H1 (cell line): ENCODE measurements at regions not wholly inside any gene's neighbourhood (a gene's known extent, or its start where the extent isn't known, plus 50 kb on each side); places are given as distances from the start of the nearest gene placed in this dataset.

Experiments used
- CTCF ChIA-PET: fragments of 300-600 bp; sonication (Branson Sonifier 250); formaldehyde crosslinking; loops from one replicate; lab custom pipeline; 2021; ENCODE audit not compliant: partially characterized antibody; lab: Charles Lee
- POLR2A ChIA-PET: fragments of 300-600 bp; sonication (Branson Sonifier 250); formaldehyde crosslinking; loops from one replicate; lab custom pipeline; 2021; ENCODE audit warnings: inconsistent platforms; ENCODE audit not compliant: partially characterized antibody; lab: Charles Lee
- DNase-seq, 2 experiments: peaks; one replicate each; pipeline versions ENCODE4 v3.0.0 to v3.0.0-alpha.2; 2010 to 2022; ENCODE audit warnings: low spot score in 2 of 2, low read depth in 1 of 2, mixed read lengths in 1 of 2
- FAIRE-seq: peaks from 2 replicates; lab custom pipeline; 2011; peaks lifted over from hg19 to GRCh38; lab: Jason Lieb, UNC
- H2AFZ ChIP-seq: 2 replicates; pipeline ENCODE4 v1.8.1; 2012; ENCODE audit warnings: low read length, inconsistent platforms
- H2AK5ac ChIP-seq: 2 replicates; pipeline ENCODE4 v1.6.1; 2013; ENCODE audit warnings: low read depth, low read length
- H2BK120ac ChIP-seq: replicated peaks from 2 replicates; pipeline ENCODE3; 2013; ENCODE audit warnings: low read depth, low read length, inconsistent platforms
- H2BK12ac ChIP-seq: 2 replicates; pipeline ENCODE4 v1.6.1; 2013; ENCODE audit warnings: low read depth, low read length
- H2BK15ac ChIP-seq: 2 replicates; pipeline ENCODE4 v1.6.1; 2013; ENCODE audit warnings: low read length
- H2BK20ac ChIP-seq: 2 replicates; pipeline ENCODE4 v1.6.1; 2013; ENCODE audit warnings: low read length
- H2BK5ac ChIP-seq: 2 replicates; pipeline ENCODE4 v1.6.1; 2013; ENCODE audit warnings: low read depth, low read length
- H3K14ac ChIP-seq: 2 replicates; pipeline ENCODE4 v1.6.1; 2013; ENCODE audit warnings: inconsistent platforms; ENCODE audit not compliant: insufficient read length
- H3K18ac ChIP-seq: 2 replicates; pipeline ENCODE4 v1.6.1; 2013; ENCODE audit warnings: low read length; ENCODE audit errors: extremely low read depth
- H3K23ac ChIP-seq: 2 replicates; pipeline ENCODE4 v1.6.1; 2013; ENCODE audit warnings: inconsistent platforms; ENCODE audit not compliant: insufficient read length
- H3K23me2 ChIP-seq: 2 replicates; pipeline ENCODE4 v1.6.1; 2013; ENCODE audit warnings: low read depth, low read length
- H3K27ac ChIP-seq: 2 replicates; pipeline ENCODE4 v1.6.1; 2011; ENCODE audit warnings: low read depth, low read length, inconsistent platforms
- H3K27me3 ChIP-seq, 4 experiments: replicated peaks in 1 of 4; 1 replicate in 1 of 4; 2 replicates in 3 of 4; pipeline versions ENCODE4 v1.6.1 to v1.8.1; 2011 to 2013; ENCODE audit warnings: low read length in 3 of 4, mild to moderate bottlenecking in 3 of 4, inconsistent platforms in 2 of 4, mixed read lengths in 2 of 4, moderate library complexity in 1 of 4; ENCODE audit not compliant: control insufficient read depth in 3 of 4, insufficient read depth in 3 of 4; ENCODE audit errors: extremely low read depth in 1 of 4
- H3K36me3 ChIP-seq, 4 experiments: 2 replicates each; pipeline versions ENCODE4 v1.6.1 to v1.8.1; 2011 to 2013; ENCODE audit warnings: mild to moderate bottlenecking in 4 of 4, low read length in 3 of 4, moderate library complexity in 2 of 4, control low read depth in 1 of 4, inconsistent platforms in 1 of 4; ENCODE audit not compliant: insufficient read depth in 4 of 4, control insufficient read depth in 2 of 4
- H3K4ac ChIP-seq: replicated peaks from 2 replicates; pipeline ENCODE3; 2013; ENCODE audit warnings: low read length, low read depth, mixed read lengths, inconsistent platforms; ENCODE audit not compliant: insufficient read length
- H3K4me1 ChIP-seq, 4 experiments: replicated peaks in 1 of 4; 1 replicate in 1 of 4; 2 replicates in 3 of 4; pipeline versions ENCODE4 v1.6.1 to v1.8.1; 2011 to 2013; ENCODE audit warnings: low read length in 3 of 4, inconsistent platforms in 2 of 4, mixed read lengths in 1 of 4; ENCODE audit not compliant: insufficient read depth in 4 of 4, control insufficient read depth in 3 of 4
- H3K4me2 ChIP-seq, 2 experiments: 2 replicates each; pipeline versions ENCODE4 v1.6.1 to v1.8.1; 2011 to 2013; ENCODE audit warnings: low read depth in 2 of 2, low read length in 2 of 2, control low read depth in 1 of 2, inconsistent platforms in 1 of 2, mild to moderate bottlenecking in 1 of 2; ENCODE audit not compliant: insufficient read depth in 1 of 2
- H3K4me3 ChIP-seq, 4 experiments: fragments of 200-600, 300-600 bp in 1 of 4; sonication (generic), shearing (Covaris generic), sonication (Bioruptor Twin) in 1 of 4; 2 replicates each; pipeline versions ENCODE4 v1.5.1 to v1.8.1; 2011 to 2016; ENCODE audit warnings: low read length in 4 of 4, low read depth in 3 of 4, control low read depth in 2 of 4, inconsistent platforms in 2 of 4, mild to moderate bottlenecking in 2 of 4, mixed read lengths in 1 of 4, moderate library complexity in 1 of 4; ENCODE audit not compliant: insufficient read depth in 2 of 4; ENCODE audit errors: extremely low read depth in 1 of 4
- H3K56ac ChIP-seq: replicated peaks from 2 replicates; pipeline ENCODE3; 2013; ENCODE audit warnings: low read depth, mild to moderate bottlenecking, mixed read lengths, low read length, inconsistent platforms; ENCODE audit not compliant: insufficient read length
- H3K79me1 ChIP-seq: 2 replicates; pipeline ENCODE4 v1.6.1; 2013; ENCODE audit warnings: low read depth, low read length, control low read depth
- H3K79me2 ChIP-seq, 2 experiments: 2 replicates each; pipeline versions ENCODE4 v1.6.1 to v1.8.1; 2012 to 2013; ENCODE audit warnings: low read length in 2 of 2, mild to moderate bottlenecking in 2 of 2, inconsistent platforms in 1 of 2; ENCODE audit not compliant: insufficient read depth in 2 of 2, control insufficient read depth in 1 of 2
- H3K9ac ChIP-seq, 4 experiments: replicated peaks in 1 of 4; 1 replicate in 1 of 4; 2 replicates in 3 of 4; pipeline versions ENCODE4 v1.6.1 to v1.8.1; 2011 to 2013; ENCODE audit warnings: low read depth in 3 of 4, low read length in 3 of 4, control low read depth in 2 of 4, mild to moderate bottlenecking in 2 of 4, moderate library complexity in 2 of 4, inconsistent platforms in 1 of 4; ENCODE audit errors: extremely low read depth in 1 of 4
- H3K9me3 ChIP-seq, 2 experiments: 2 replicates each; pipeline versions ENCODE4 v1.6.1 to v1.8.1; 2012 to 2013; ENCODE audit warnings: mild to moderate bottlenecking in 2 of 2, moderate library complexity in 2 of 2, control low read depth in 1 of 2, inconsistent platforms in 1 of 2, low read depth in 1 of 2, low read length in 1 of 2, mixed read lengths in 1 of 2; ENCODE audit not compliant: insufficient read depth in 2 of 2
- H4K20me1 ChIP-seq, 2 experiments: replicated peaks in 1 of 2; 2 replicates each; pipeline versions ENCODE3 to v1.8.1; 2011 to 2013; ENCODE audit warnings: inconsistent platforms in 2 of 2, low read length in 2 of 2, mild to moderate bottlenecking in 1 of 2; ENCODE audit not compliant: insufficient read depth in 2 of 2, control insufficient read depth in 1 of 2
- H4K5ac ChIP-seq: 2 replicates; pipeline ENCODE4 v1.6.1; 2013; ENCODE audit warnings: low read length, low read depth, mixed read lengths, inconsistent platforms; ENCODE audit not compliant: insufficient read length
- H4K8ac ChIP-seq: 2 replicates; pipeline ENCODE4 v1.8.0; 2013; ENCODE audit warnings: mild to moderate bottlenecking, moderate library complexity, low read length, inconsistent platforms; ENCODE audit not compliant: insufficient read depth; ENCODE audit errors: extremely low read depth
- H4K91ac ChIP-seq: replicated peaks from 2 replicates; pipeline ENCODE3; 2013; ENCODE audit warnings: low read length, mixed read lengths, inconsistent platforms; ENCODE audit not compliant: insufficient read length
- ATF3 ChIP-seq: IDR thresholded peaks from 2 replicates; pipeline ENCODE4 v1.6.1; 2011; ENCODE audit warnings: low read depth, mild to moderate bottlenecking, low read length; ENCODE audit not compliant: insufficient read depth
- CHD2 ChIP-seq: IDR thresholded peaks from 2 replicates; pipeline ENCODE4 v1.6.1; 2012; ENCODE audit warnings: low read length, improper control_type of control experiment
- GABPA ChIP-seq: IDR thresholded peaks from 2 replicates; pipeline ENCODE4 v1.6.1; 2011; ENCODE audit warnings: mild to moderate bottlenecking, low read length, moderate library complexity, borderline replicate concordance; ENCODE audit not compliant: insufficient read depth
- HDAC6 ChIP-seq: IDR thresholded peaks from one replicate; pipeline ENCODE4 v1.7.1; 2012; ENCODE audit warnings: low read depth, mild to moderate bottlenecking, inconsistent platforms, low read length, moderate library complexity
- JUND ChIP-seq: IDR thresholded peaks from 2 replicates; pipeline ENCODE4 v1.6.1; 2011; ENCODE audit warnings: mild to moderate bottlenecking, improper control_type of control experiment, low read length
- NANOG ChIP-seq: IDR thresholded peaks from 2 replicates; pipeline ENCODE4 v1.6.1; 2011; ENCODE audit warnings: low read length, low read depth, mild to moderate bottlenecking, inconsistent platforms; ENCODE audit not compliant: insufficient read depth, poor library complexity, severe bottlenecking
- RNF2 ChIP-seq: fragments of 200-900, 300-1000 bp; sonication (generic); IDR thresholded peaks from 2 replicates; pipeline ENCODE4 v1.7.1; 2016; ENCODE audit warnings: borderline replicate concordance, low read depth, mild to moderate bottlenecking, antibody characterized with exemption, low read length; ENCODE audit not compliant: poor library complexity, severe bottlenecking; ENCODE audit errors: missing control alignments
- TAF7 ChIP-seq: optimal IDR thresholded peaks from 2 replicates; pipeline ENCODE3; 2011; ENCODE audit warnings: low read depth, mild to moderate bottlenecking, inconsistent platforms, low read length, moderate library complexity, borderline replicate concordance
- TCF12 ChIP-seq: IDR thresholded peaks from 2 replicates; pipeline ENCODE4 v1.6.1; 2011; ENCODE audit warnings: low read depth, mild to moderate bottlenecking, low read length
- WGBS, 2 experiments: shearing (Covaris generic) in 1 of 2; methylation state at CpG; one replicate each; pipeline versions ENCODE4 v1.1.6 to v1.1.7; 2013 to 2015; ENCODE audit warnings: low lambda C conversion rate in 2 of 2, mixed read lengths in 2 of 2, inconsistent platforms in 1 of 2, low coverage in 1 of 2, missing lambda C conversion rate in 1 of 2; ENCODE audit not compliant: insufficient replicate concordance in 2 of 2, insufficient coverage in 1 of 2, insufficient read length in 1 of 2; ENCODE audit errors: extremely low coverage in 1 of 2, missing lambda C conversion rate in 1 of 2; 5-methylcytosine and 5-hydroxymethylcytosine counted together

GRCh38 chr15:98067339-98067738, 106.8 kb downstream of the ARRDC4 start:
- H3K4me2 ChIP-seq, result no peak overlapping the region
- H2AFZ ChIP-seq, result no peak overlapping the region
- no peak for DNase-seq
- FAIRE-seq, result no peak
- no peaks in the 10 kb centered on the region for H3K23me2 ChIP-seq
- no peak overlapping the region for H3K23ac ChIP-seq
- no peak overlapping the region for H2BK12ac ChIP-seq
- no peak overlapping the region for H2BK20ac ChIP-seq
- 96% methylated on average over 3 of the region's 3 CpGs; no CpG with 5 or more reads in 1 of the 2 experiments for WGBS, 2 experiments
- H3K36me3 ChIP-seq, result no peaks in the 10 kb centered on the region
- H2BK120ac ChIP-seq, result no peak overlapping the region
- no peaks in the 10 kb centered on the region for H4K20me1 ChIP-seq
- H3K4me3 ChIP-seq, result no peak overlapping the region
- H4K8ac ChIP-seq, result no peak overlapping the region
- H2BK15ac ChIP-seq, result no peak overlapping the region
- no peak overlapping the region for H3K4ac ChIP-seq
- H3K9ac ChIP-seq, result no peak overlapping the region
- CTCF ChIA-PET, result no interaction called here
- no peak overlapping the region for H2BK5ac ChIP-seq
- no peak overlapping the region for H4K5ac ChIP-seq
- peaks cover 3 to 6% of the 10 kb centered on the region in 2 experiments; a peak in 1 of 4 replicates for H3K9me3 ChIP-seq
- H3K4me1 ChIP-seq, result peaks cover 0 to 2% (median 0%) of the 10 kb centered on the region in 4 experiments; a peak in 1 of 7 replicates
- no peak overlapping the region for H3K56ac ChIP-seq
- no peak overlapping the region for H4K91ac ChIP-seq
- no peak overlapping the region for H3K27ac ChIP-seq
- no peak overlapping the region for H3K14ac ChIP-seq
- H3K27me3 ChIP-seq, result no peaks in the 10 kb centered on the region
- H2AK5ac ChIP-seq, result no peak overlapping the region
- H3K79me1 ChIP-seq, result no peaks in the 10 kb centered on the region
- POLR2A ChIA-PET, result no interaction called here
- H3K18ac ChIP-seq, result no peak overlapping the region
- H3K79me2 ChIP-seq, result no peaks in the 10 kb centered on the region
- no peak for TF ChIP-seq HDAC6
- TF ChIP-seq ATF3, result no peak
- no peak for TF ChIP-seq JUND
- TF ChIP-seq TAF7, result no peak
- TF ChIP-seq CHD2, result no peak
- no peak for TF ChIP-seq GABPA
- no peak for TF ChIP-seq RNF2
- TF ChIP-seq NANOG, result no peak
- TF ChIP-seq TCF12, result no peak
